ENCODE measurements at regions not wholly inside any gene's neighbourhood (a gene's known extent, or its start where the extent isn't known, plus 50 kb on each side); places are given as distances from the start of the nearest gene placed in this dataset.

GRCh38 chr3:18812316-18812715 is 336.0 kb upstream of the KCNH8 start:
- Mint-ChIP-seq H3K27me3 (peaks cover under 1% of the 10 kb centered on the region), H3K9me3 (peaks cover 2% of the 10 kb centered on the region), H3K4me3 (no peak overlapping the region), H3K27ac (no peak overlapping the region), H3K4me1 (peaks cover 3% of the 10 kb centered on the region), H3K36me3 (peaks cover 4% of the 10 kb centered on the region)
- DNase-seq (no peak), ATAC-seq (ENCODE audit: low read depth) (no peak)
- POLR2A ChIA-PET: no interaction called here

GRCh38 chr3:18810306-18810661 is 338.0 kb upstream of the KCNH8 start:
- no peaks in the 10 kb centered on the region for H3K4me1 Mint-ChIP-seq
- no peaks in the 10 kb centered on the region for H3K27me3 Mint-ChIP-seq
- no peak overlapping the region for H3K27ac Mint-ChIP-seq
- peaks cover 2% of the 10 kb centered on the region for H3K9me3 Mint-ChIP-seq
- POLR2A ChIA-PET: no interaction called here
- no peak overlapping the region for H3K4me3 Mint-ChIP-seq
- DNase-seq (no peak), ATAC-seq (ENCODE audit: low read depth) (no peak)
- H3K36me3 Mint-ChIP-seq: peaks cover 5% of the 10 kb centered on the region

GRCh38 chr3:18809640-18810305 is 338.5 kb upstream of the KCNH8 start:
- Mint-ChIP-seq H3K27me3 (no peaks in the 10 kb centered on the region), H3K4me3 (no peak overlapping the region), H3K4me1 (no peaks in the 10 kb centered on the region), H3K36me3 (peaks cover 6% of the 10 kb centered on the region), H3K9me3 (peaks cover 2% of the 10 kb centered on the region), H3K27ac (no peak overlapping the region)
- no peak for DNase-seq
- POLR2A ChIA-PET: no interaction called here
- no peak for ATAC-seq (ENCODE audit: low read depth)

GRCh38 chr3:18808429-18808828 is 339.9 kb upstream of the KCNH8 start:
- Mint-ChIP-seq H3K36me3 (peaks cover 6% of the 10 kb centered on the region), H3K27ac (no peak overlapping the region), H3K4me3 (no peak overlapping the region), H3K27me3 (no peaks in the 10 kb centered on the region), H3K4me1 (no peaks in the 10 kb centered on the region), H3K9me3 (peaks cover 1% of the 10 kb centered on the region)
- ATAC-seq (ENCODE audit: low read depth) (no peak), DNase-seq (no peak)
- POLR2A ChIA-PET: no interaction called here

GRCh38 chr3:18807593-18807992 is 340.7 kb upstream of the KCNH8 start:
- Mint-ChIP-seq H3K4me1 (no peaks in the 10 kb centered on the region), H3K36me3 (peaks cover 6% of the 10 kb centered on the region), H3K4me3 (no peak overlapping the region), H3K9me3 (peaks cover 1% of the 10 kb centered on the region), H3K27me3 (no peaks in the 10 kb centered on the region), H3K27ac (no peak overlapping the region)
- no peak for DNase-seq
- POLR2A ChIA-PET: no interaction called here
- no peak for ATAC-seq (ENCODE audit: low read depth)

- ATAC-seq (ENCODE audit: low read depth): no peak
- POLR2A ChIA-PET: no interaction called here
- DNase-seq: no peak
- peaks cover 6% of the 10 kb centered on the region for H3K36me3 Mint-ChIP-seq
- H3K4me3 Mint-ChIP-seq: no peak overlapping the region
- H3K9me3 Mint-ChIP-seq: peaks cover 1% of the 10 kb centered on the region
- no peaks in the 10 kb centered on the region for H3K4me1 Mint-ChIP-seq
- no peak overlapping the region for H3K27ac Mint-ChIP-seq
- H3K27me3 Mint-ChIP-seq: no peaks in the 10 kb centered on the region
Observed at GRCh38 chr3:18806633-18807032, 341.7 kb upstream of the KCNH8 start.

GRCh38 chr3:18797378-18797777 is 350.9 kb upstream of the KCNH8 start:
- Mint-ChIP-seq H3K27ac (no peak overlapping the region), H3K36me3 (no peaks in the 10 kb centered on the region), H3K27me3 (no peaks in the 10 kb centered on the region), H3K4me1 (no peaks in the 10 kb centered on the region), H3K9me3 (no peaks in the 10 kb centered on the region), H3K4me3 (no peak overlapping the region)
- no peak for DNase-seq
- POLR2A ChIA-PET: interaction anchor here (0.8 kb wide), 1 partner anchor 35 kb away, joined by 3 read pairs; no protein-coding TSS in a partner anchor
- no peak for ATAC-seq (ENCODE audit: low read depth)

- DNase-seq (no peak), ATAC-seq (ENCODE audit: low read depth) (no peak)
- H3K27me3 Mint-ChIP-seq: no peaks in the 10 kb centered on the region
- H3K4me1 Mint-ChIP-seq: no peaks in the 10 kb centered on the region
- no peaks in the 10 kb centered on the region for H3K36me3 Mint-ChIP-seq
- H3K9me3 Mint-ChIP-seq: no peaks in the 10 kb centered on the region
- H3K4me3 Mint-ChIP-seq: no peak overlapping the region
- H3K27ac Mint-ChIP-seq: no peak overlapping the region
- POLR2A ChIA-PET: no interaction called here
Observed at GRCh38 chr3:18795078-18795477, 353.2 kb upstream of the KCNH8 start.

GRCh38 chr3:18791752-18792151 is 356.6 kb upstream of the KCNH8 start:
- no peak for ATAC-seq (ENCODE audit: low read depth)
- no peak overlapping the region for H3K4me3 Mint-ChIP-seq

GRCh38 chr3:18791182-18791581 is 357.1 kb upstream of the KCNH8 start:
- Mint-ChIP-seq H3K27ac (no peak overlapping the region), H3K4me3 (no peak overlapping the region), H3K36me3 (no peaks in the 10 kb centered on the region), H3K4me1 (peaks cover 2% of the 10 kb centered on the region), H3K9me3 (no peaks in the 10 kb centered on the region), H3K27me3 (no peaks in the 10 kb centered on the region)
- DNase-seq: no peak
- no peak for ATAC-seq (ENCODE audit: low read depth)
- POLR2A ChIA-PET: no interaction called here

More at GRCh38 chr3:18791752-18792151, 356.6 kb upstream of the KCNH8 start:
- no peaks in the 10 kb centered on the region for H3K27me3 Mint-ChIP-seq
- H3K4me1 Mint-ChIP-seq: peaks cover 2% of the 10 kb centered on the region
- POLR2A ChIA-PET: no interaction called here
- H3K36me3 Mint-ChIP-seq: no peaks in the 10 kb centered on the region
- H3K27ac Mint-ChIP-seq: no peak overlapping the region
- no peaks in the 10 kb centered on the region for H3K9me3 Mint-ChIP-seq
- no peak for DNase-seq

- Mint-ChIP-seq H3K27ac (no peak overlapping the region), H3K4me3 (no peak overlapping the region), H3K9me3 (no peaks in the 10 kb centered on the region), H3K36me3 (no peaks in the 10 kb centered on the region), H3K27me3 (no peaks in the 10 kb centered on the region), H3K4me1 (peaks cover 2% of the 10 kb centered on the region)
- POLR2A ChIA-PET: no interaction called here
- DNase-seq (no peak), ATAC-seq (ENCODE audit: low read depth) (no peak)
Observed at GRCh38 chr3:18790384-18790783, 357.9 kb upstream of the KCNH8 start.

- Mint-ChIP-seq H3K27ac (no peak overlapping the region), H3K27me3 (no peaks in the 10 kb centered on the region), H3K36me3 (no peaks in the 10 kb centered on the region), H3K4me3 (no peak overlapping the region), H3K4me1 (peaks cover 2% of the 10 kb centered on the region), H3K9me3 (no peaks in the 10 kb centered on the region)
- DNase-seq (no peak), ATAC-seq (ENCODE audit: low read depth) (peak; percentile 46)
- POLR2A ChIA-PET: no interaction called here
Observed at GRCh38 chr3:18789734-18790133, 358.6 kb upstream of the KCNH8 start.

- no peak overlapping the region for H3K27ac Mint-ChIP-seq
- ATAC-seq (ENCODE audit: low read depth): no peak
- H3K27me3 Mint-ChIP-seq: no peaks in the 10 kb centered on the region
- peaks cover 3% of the 10 kb centered on the region for H3K9me3 Mint-ChIP-seq
- H3K4me1 Mint-ChIP-seq: peaks cover 2% of the 10 kb centered on the region
- H3K36me3 Mint-ChIP-seq: no peaks in the 10 kb centered on the region
- no peak for DNase-seq
- H3K4me3 Mint-ChIP-seq: no peak overlapping the region
- POLR2A ChIA-PET: no interaction called here
Observed at GRCh38 chr3:18787441-18787840, 360.9 kb upstream of the KCNH8 start.

GRCh38 chr3:18786650-18787323 is 361.5 kb upstream of the KCNH8 start:
- DNase-seq (no peak), ATAC-seq (ENCODE audit: low read depth) (no peak)
- POLR2A ChIA-PET: no interaction called here
- peaks cover 3% of the 10 kb centered on the region for H3K4me1 Mint-ChIP-seq
- peaks cover 3% of the 10 kb centered on the region for H3K9me3 Mint-ChIP-seq
- H3K27ac Mint-ChIP-seq: no peak overlapping the region
- H3K36me3 Mint-ChIP-seq: no peaks in the 10 kb centered on the region
- no peaks in the 10 kb centered on the region for H3K27me3 Mint-ChIP-seq
- no peak overlapping the region for H3K4me3 Mint-ChIP-seq

Data from activated naive CD8-positive, alpha-beta T cell treated with anti-CD3 and anti-CD28 coated beads, Interleukin-2, amount 10 ng/mL, durations not matched to agents 7 days and 5 days (primary cell).